Right lung (tissue), 2 donors: ENCODE measurements at regions not wholly inside any gene's neighbourhood (a gene's known extent, or its start where the extent isn't known, plus 50 kb on each side); places are given as distances from the start of the nearest gene placed in this dataset.

Source experiments
- DNase-seq, 2 donors: peaks; one replicate each; pipeline ENCODE4 v3.0.0-alpha.2; 2013

- no peak for DNase-seq
Measured at GRCh38 chr11:122276221-122276620, 160.2 kb upstream of the BLID start.

DNA sequence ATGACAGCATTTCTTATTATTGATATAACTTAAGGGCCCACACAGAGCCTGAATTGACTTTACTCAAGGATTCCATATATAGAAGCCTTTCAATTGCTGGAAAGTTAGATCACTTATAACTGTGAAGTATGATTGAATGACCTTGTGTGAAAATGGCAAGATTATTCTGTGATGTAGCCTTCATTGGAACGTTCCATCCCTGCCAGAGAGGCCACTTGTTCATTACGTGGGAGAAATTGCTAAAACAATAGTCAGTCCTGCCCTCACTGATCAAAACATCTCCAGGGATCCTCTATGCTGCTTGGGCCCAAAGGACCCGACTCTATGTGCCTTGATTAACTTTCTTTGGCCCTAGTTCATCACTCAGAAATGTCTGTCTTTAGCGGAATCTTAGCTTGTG is 159.5 kb upstream of the BLID start:
- DNase-seq = no peak

DNA sequence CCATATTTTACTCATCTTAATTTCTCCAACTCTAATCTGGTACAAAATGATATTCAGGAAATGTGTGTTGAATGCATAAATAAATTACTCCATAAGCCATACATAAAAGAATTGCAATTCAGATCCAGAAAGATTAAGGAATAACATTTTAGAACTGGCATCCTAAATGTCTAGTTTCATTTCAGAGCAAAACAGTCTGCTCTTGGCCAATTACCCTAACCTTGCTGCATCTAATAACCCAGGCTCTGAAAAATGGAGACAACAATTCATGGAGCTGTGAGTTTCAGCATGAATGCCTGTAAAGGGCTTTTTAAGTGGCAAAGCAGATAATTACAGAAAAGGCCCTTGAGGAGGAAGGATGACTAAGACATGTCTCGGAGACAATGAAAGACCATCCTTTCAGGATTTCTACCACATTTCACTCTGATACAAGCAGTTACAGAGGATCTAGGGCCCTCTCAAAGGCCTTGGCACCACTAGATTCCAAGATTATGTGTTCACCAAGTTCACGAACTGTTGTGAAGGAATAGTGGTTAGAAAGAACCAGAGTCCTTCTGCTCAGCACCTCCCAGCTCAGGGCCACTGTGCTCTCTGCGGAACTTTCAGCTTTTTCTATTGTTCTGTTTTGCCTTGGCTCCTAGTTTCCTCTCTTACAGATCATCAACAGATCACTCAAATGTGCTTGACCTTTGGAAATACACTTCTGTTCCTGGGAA is 157.6 kb upstream of the BLID start:
- no peak for DNase-seq

- no peak for DNase-seq
Measured at GRCh38 chr11:122271745-122272144, 155.7 kb upstream of the BLID start.

GRCh38 chr11:122271137-122271536 is 155.1 kb upstream of the BLID start:
- no peak for DNase-seq

DNA sequence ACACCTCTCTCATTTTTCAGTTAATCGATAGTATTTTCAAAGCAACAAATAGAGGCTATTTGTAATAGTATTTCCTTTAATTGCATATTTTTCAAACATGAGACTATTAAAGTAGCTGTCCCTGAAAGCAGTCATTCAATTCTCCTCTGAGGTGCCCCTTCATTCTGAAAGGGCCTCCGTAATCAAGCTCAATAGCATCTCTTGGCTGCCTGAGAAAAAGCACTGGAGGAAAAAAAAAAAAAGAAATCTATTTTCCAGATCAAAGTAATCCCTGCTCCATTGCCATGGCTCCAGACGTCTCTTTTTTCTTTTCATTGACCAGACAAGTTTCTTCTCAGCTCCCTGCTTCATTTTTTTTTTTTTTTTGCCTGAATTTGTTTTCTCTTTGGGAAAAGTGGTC is 154.5 kb upstream of the BLID start:
- no peak for DNase-seq

GRCh38 chr11:122269824-122270223 is 153.8 kb upstream of the BLID start:
- no peak for DNase-seq

DNA sequence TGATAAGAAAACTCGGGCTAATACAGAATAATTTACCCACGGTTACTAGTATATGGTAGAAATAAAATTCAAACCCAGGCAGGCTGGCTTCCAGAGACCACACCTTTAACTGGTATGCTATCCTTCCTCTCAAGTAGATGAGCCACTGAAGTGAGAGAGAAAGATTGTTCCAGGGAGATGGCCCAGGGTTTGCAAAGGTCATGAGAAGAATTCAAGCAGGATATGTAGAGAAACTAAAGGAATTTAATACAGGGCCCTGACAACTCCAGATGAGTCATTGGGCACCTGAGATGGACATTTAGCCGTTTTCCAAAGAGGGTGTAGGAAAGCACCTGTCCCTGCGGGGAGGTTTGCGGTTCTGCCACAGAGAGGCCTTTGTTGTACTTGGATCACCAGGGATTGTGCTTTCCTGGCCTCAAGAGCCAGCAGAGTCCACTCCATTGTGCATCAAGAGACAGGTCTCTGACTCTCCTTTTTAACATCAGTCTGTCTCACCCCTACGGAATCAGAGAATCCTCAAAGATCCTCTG is 152.7 kb upstream of the BLID start:
- no peak for DNase-seq

- no peak for DNase-seq
Measured at GRCh38 chr11:122267602-122268001, 151.6 kb upstream of the BLID start.

- no peak for DNase-seq
Measured at GRCh38 chr11:122265981-122266380, 150.0 kb upstream of the BLID start.

DNA sequence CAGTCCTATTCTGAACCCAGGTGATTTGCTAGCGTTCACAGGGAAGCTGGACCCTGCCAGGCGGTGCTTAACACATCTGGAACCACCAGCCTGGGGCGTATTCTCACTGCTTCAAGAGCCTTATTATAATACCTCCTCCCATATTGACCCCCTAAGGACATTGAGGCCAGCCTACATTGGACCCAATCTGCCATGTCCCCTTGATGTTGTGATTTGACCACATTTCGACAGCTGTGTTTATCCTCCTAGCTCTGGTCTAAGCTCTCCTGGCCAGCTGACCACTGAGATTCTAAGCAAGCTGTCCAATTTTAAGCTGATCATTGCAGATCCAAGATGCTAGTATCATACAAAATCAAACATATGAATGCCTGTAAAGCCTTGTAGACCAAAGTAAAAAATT is 148.1 kb upstream of the BLID start:
- DNase-seq = no peak

- no peak for DNase-seq
Measured at GRCh38 chr11:122261546-122261945, 145.5 kb upstream of the BLID start.

DNA sequence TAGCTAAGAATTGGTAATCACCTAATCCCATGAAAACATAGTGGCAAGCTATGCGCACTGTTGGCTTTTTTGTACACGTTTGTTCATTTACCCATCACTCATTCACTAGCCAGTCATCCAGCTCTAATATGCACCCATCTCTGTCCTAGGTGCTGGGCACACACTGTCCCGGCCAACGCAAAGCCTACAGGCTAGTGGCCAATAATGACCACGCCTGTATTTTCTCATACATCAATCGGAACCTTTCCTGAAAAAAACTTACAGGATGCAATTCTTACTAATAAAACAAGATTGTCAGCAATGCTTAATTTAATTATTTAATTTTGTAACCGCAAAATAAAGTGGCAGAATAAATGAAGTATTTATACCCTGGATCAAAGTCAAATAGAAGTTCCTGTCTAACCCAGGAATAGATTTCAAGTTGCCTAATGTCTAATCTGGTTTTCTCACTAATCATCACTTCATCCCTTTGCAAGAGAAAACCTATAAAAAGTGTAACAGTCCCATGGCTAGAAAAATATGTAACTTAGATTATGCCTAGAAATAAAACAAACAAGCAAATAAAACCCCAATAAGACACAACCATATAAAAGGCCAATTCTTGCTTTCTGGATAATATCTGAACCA is 143.3 kb upstream of the BLID start:
- DNase-seq = no peak

GRCh38 chr11:122258446-122259194 is 142.6 kb upstream of the BLID start:
- DNase-seq = no peak

- peak; percentile 38 to 39 for DNase-seq
Measured at GRCh38 chr11:122253589-122254231, 137.7 kb upstream of the BLID start.

GRCh38 chr11:122248939-122249338 is 132.9 kb upstream of the BLID start:
- DNase-seq = no peak

- no peak for DNase-seq
Measured at GRCh38 chr11:122248131-122248530, 132.1 kb upstream of the BLID start.

DNA sequence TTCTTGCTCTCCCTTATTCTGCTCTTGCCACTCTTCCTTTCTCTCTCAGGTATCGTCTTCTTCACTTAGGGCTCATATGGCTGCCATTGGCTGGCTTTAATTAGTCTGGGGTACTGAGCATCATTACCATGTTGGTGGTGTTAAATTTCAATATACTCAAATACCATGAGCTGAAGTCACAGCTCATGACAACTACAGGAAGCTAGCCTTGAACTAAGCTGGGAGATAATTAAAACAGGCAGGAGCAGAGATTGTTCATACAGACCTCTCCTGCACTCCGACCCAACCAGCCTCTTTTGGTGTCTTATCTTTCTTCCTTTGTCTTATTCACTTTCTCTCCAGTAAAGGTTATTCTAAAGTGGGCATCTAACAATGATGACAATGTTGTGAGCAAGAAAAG is 130.9 kb upstream of the BLID start:
- no peak for DNase-seq

DNA sequence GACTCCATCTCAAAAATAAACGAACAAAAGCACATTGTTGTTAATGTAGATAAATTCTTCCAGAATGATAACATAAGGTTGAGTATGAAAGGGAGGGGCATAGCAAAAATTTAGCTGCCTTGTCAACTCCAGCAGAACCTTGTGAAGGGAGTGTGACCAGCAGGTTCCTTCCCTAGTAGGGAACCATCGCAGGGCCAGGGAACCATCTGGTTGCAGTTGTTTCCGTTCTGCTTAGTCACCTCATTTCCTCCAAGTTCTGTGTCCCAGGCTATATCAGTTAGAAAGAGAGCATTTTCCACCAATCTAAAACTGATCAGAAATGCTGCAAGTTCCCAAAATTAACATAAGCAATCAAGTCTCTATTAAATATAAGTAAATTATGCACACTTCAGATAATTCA is 126.7 kb upstream of the BLID start:
- DNase-seq = no peak

DNA sequence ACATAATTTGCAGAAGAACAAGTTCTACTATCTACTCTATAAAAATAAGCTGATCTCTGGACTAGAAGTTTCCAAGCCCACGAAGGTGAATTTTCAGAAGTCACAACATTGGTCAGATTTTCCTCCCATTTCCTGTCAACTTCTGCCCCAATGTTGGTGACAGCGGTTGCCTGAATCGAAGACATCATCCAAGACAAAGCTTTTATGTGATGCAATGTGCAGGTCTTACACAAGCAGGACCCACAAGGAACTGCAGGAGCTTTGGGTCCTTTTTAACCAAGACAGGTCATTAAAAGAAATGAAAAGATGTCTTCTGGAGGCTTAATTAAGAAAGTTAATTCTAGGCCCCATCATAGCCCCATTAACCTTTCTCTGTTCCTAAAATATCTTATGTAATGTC is 125.6 kb upstream of the BLID start:
- no peak for DNase-seq

DNA sequence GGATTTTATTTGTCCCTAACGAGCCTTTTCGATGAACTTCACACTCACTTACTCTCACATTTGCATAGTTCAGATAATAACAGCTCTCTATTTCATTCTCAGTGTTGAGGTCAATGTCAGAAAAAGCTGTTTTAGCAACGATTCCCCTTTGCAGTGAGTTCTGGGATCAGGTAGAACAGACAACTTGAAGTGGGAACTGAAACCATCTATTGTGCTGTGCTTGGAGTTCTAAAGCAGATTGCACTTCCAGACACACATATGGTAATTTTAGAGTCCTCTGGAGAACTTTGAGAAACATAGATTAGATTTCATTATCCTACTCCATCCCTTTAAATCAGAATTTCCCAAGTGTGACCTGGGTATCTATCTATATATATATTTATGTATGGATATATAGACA is 124.6 kb upstream of the BLID start:
- no peak for DNase-seq

- DNase-seq = peak; percentile 35 to 43
Measured at GRCh38 chr11:122235615-122236014, 119.6 kb upstream of the BLID start.
